OCI-LY7 (cell line): ENCODE measurements at regions not wholly inside any gene's neighbourhood (a gene's known extent, or its start where the extent isn't known, plus 50 kb on each side); places are given as distances from the start of the nearest gene placed in this dataset.

Experiments used
- CTCF ChIP-seq: fragments of 200-600 bp; sonication (generic); conservative IDR thresholded peaks from 2 replicates; pipeline ENCODE4 v1.5.1; 2014; ENCODE audit warnings: mild to moderate bottlenecking, antibody characterized with exemption, low read length, moderate library complexity, mixed read lengths
- EZH2phosphoT487 ChIP-seq: fragments of 200-600 bp; sonication (generic); IDR thresholded peaks from 2 replicates; pipeline ENCODE4 v1.6.1; 2018; ENCODE audit warnings: low read depth, borderline replicate concordance, mild to moderate bottlenecking, mixed run types, antibody characterized with exemption, low read length, moderate library complexity, mixed read lengths

- TF ChIP-seq CTCF (no peak), EZH2phosphoT487 (no peak)
These were observed 79.6 kb downstream of the PHAX start for GRCh38 chr5:126680191-126680817.
